Hepatocyte (in vitro differentiated cells): ENCODE measurements at regions not wholly inside any gene's neighbourhood (a gene's known extent, or its start where the extent isn't known, plus 50 kb on each side); places are given as distances from the start of the nearest gene placed in this dataset.

Experiments
- DNase-seq: peaks from one replicate; pipeline ENCODE4 v3.0.0-alpha.2; 2016; ENCODE audit warnings: low spot score
- H2AFZ ChIP-seq: fragments of 200-600 bp; sonication (generic); 2 replicates; pipeline ENCODE4 v1.6.0; 2016; ENCODE audit warnings: antibody characterized with exemption, mild to moderate bottlenecking
- H3K27ac ChIP-seq: fragments of 200-600 bp; sonication (generic); 2 replicates; pipeline ENCODE4 v1.5.1; 2016; ENCODE audit warnings: mild to moderate bottlenecking
- H3K27me3 ChIP-seq: fragments of 200-600 bp; sonication (generic); 2 replicates; pipeline ENCODE4 v1.6.1; 2016
- H3K36me3 ChIP-seq: fragments of 200-600 bp; sonication (generic); replicated peaks from 2 replicates; pipeline ENCODE4 v1.5.1; 2016; ENCODE audit warnings: low read depth; ENCODE audit not compliant: insufficient read depth
- H3K4me1 ChIP-seq: fragments of 200-600 bp; sonication (generic); 2 replicates; pipeline ENCODE4 v1.5.1; 2016; ENCODE audit warnings: mild to moderate bottlenecking, moderate library complexity; ENCODE audit not compliant: insufficient read depth
- H3K4me2 ChIP-seq: fragments of 200-600 bp; sonication (generic); 2 replicates; pipeline ENCODE4 v1.6.0; 2016
- H3K4me3 ChIP-seq: fragments of 200-600 bp; sonication (generic); 2 replicates; pipeline ENCODE4 v1.5.1; 2016; ENCODE audit warnings: mild to moderate bottlenecking
- H3K79me2 ChIP-seq: fragments of 200-600 bp; sonication (generic); 2 replicates; pipeline ENCODE4 v1.6.0; 2017; ENCODE audit warnings: mild to moderate bottlenecking
- H3K9me2 ChIP-seq: fragments of 200-600 bp; sonication (generic); replicated peaks from 2 replicates; pipeline ENCODE4 v1.6.0; 2017; ENCODE audit warnings: mild to moderate bottlenecking; ENCODE audit not compliant: insufficient read depth
- H3K9me3 ChIP-seq: fragments of 200-600 bp; sonication (generic); 2 replicates; pipeline ENCODE4 v1.5.1; 2016; ENCODE audit warnings: low read depth, mild to moderate bottlenecking
- H4K20me1 ChIP-seq: fragments of 200-600 bp; sonication (generic); 2 replicates; pipeline ENCODE4 v1.6.0; 2016; ENCODE audit warnings: mild to moderate bottlenecking; ENCODE audit not compliant: insufficient read depth, poor library complexity, severe bottlenecking
- CTCF ChIP-seq: fragments of 200-600 bp; sonication (generic); IDR thresholded peaks from 2 replicates; pipeline ENCODE4 v1.5.1; 2016; ENCODE audit warnings: antibody characterized with exemption, mild to moderate bottlenecking; ENCODE audit not compliant: poor library complexity
- EZH2 ChIP-seq: fragments of 200-600 bp; sonication (generic); IDR thresholded peaks from 2 replicates; pipeline ENCODE4 v1.6.1; 2016; ENCODE audit warnings: antibody characterized with exemption, mild to moderate bottlenecking, borderline replicate concordance
- EZH2phosphoT487 ChIP-seq: fragments of 200-600 bp; sonication (generic); IDR thresholded peaks from one replicate; pipeline ENCODE4 v1.6.1; 2018; ENCODE audit warnings: antibody characterized with exemption, mild to moderate bottlenecking, low read depth, moderate library complexity; ENCODE audit not compliant: unreplicated experiment, severe bottlenecking
- WGBS: methylation state at CpG from one replicate; pipeline ENCODE4 v1.1.6; 2016; ENCODE audit warnings: low lambda C conversion rate; ENCODE audit errors: missing lambda C conversion rate; 5-methylcytosine and 5-hydroxymethylcytosine counted together

GRCh38 chr13:80096383-80096782 lies 244.5 kb downstream of the SPRY2 start:
- Histone ChIP-seq H3K4me3 (no peak overlapping the region), H3K4me2 (no peak overlapping the region), H3K4me1 (no peaks in the 10 kb centered on the region), H3K27ac (no peak overlapping the region), H3K79me2 (no peaks in the 10 kb centered on the region), H3K9me2 (no peaks in the 10 kb centered on the region), H3K27me3 (no peaks in the 10 kb centered on the region), H3K36me3 (no peaks in the 10 kb centered on the region), H3K9me3 (no peaks in the 10 kb centered on the region), H2AFZ (no peak overlapping the region), H4K20me1 (no peaks in the 10 kb centered on the region)
- TF ChIP-seq EZH2 (no peak), CTCF (no peak), EZH2phosphoT487 (no peak)
- 49% methylated on average over 2 of the region's 2 CpGs for WGBS
- no peak for DNase-seq

- no peaks in the 10 kb centered on the region for H3K27me3 ChIP-seq
- no peaks in the 10 kb centered on the region for H4K20me1 ChIP-seq
- 79% methylated on average over 1 of the region's 1 CpG for WGBS
These were observed 246.4 kb downstream of the SPRY2 start for GRCh38 chr13:80094526-80094925.

GRCh38 chr13:80093888-80094287 lies 247.0 kb downstream of the SPRY2 start:
- Histone ChIP-seq H3K4me1 (no peaks in the 10 kb centered on the region), H3K27me3 (no peaks in the 10 kb centered on the region), H3K4me3 (no peak overlapping the region), H3K9me2 (no peaks in the 10 kb centered on the region), H3K4me2 (no peak overlapping the region), H4K20me1 (no peaks in the 10 kb centered on the region), H3K9me3 (no peaks in the 10 kb centered on the region), H3K36me3 (no peaks in the 10 kb centered on the region), H3K79me2 (no peaks in the 10 kb centered on the region), H2AFZ (no peak overlapping the region), H3K27ac (no peak overlapping the region)
- WGBS, result 93% methylated on average over 10 of the region's 10 CpGs
- TF ChIP-seq EZH2phosphoT487 (no peak), EZH2 (no peak), CTCF (no peak)
- DNase-seq, result no peak

More at GRCh38 chr13:80094526-80094925, 246.4 kb downstream of the SPRY2 start:
- Histone ChIP-seq H3K4me3 (no peak overlapping the region), H3K36me3 (no peaks in the 10 kb centered on the region), H3K79me2 (no peaks in the 10 kb centered on the region), H3K27ac (no peak overlapping the region), H3K9me2 (no peaks in the 10 kb centered on the region), H3K9me3 (no peaks in the 10 kb centered on the region), H3K4me2 (no peak overlapping the region), H3K4me1 (no peaks in the 10 kb centered on the region), H2AFZ (no peak overlapping the region)
- DNase-seq, result no peak
- no peak for TF ChIP-seq CTCF
- no peak for TF ChIP-seq EZH2phosphoT487
- TF ChIP-seq EZH2, result no peak

- peak overlapping the region; percentile 80 for H3K27ac ChIP-seq
- DNase-seq, result peak; percentile 32
These were observed 254.6 kb downstream of the SPRY2 start for GRCh38 chr13:80086304-80086721.

More at GRCh38 chr13:80086304-80086721, 254.6 kb downstream of the SPRY2 start:
- Histone ChIP-seq H3K9me2 (no peaks in the 10 kb centered on the region), H3K4me1 (peaks cover 8% of the 10 kb centered on the region), H3K9me3 (no peaks in the 10 kb centered on the region), H3K79me2 (no peaks in the 10 kb centered on the region), H4K20me1 (no peaks in the 10 kb centered on the region), H3K4me3 (no peak overlapping the region), H3K4me2 (no peak overlapping the region), H3K36me3 (no peaks in the 10 kb centered on the region), H2AFZ (no peak overlapping the region), H3K27me3 (no peaks in the 10 kb centered on the region)
- TF ChIP-seq EZH2phosphoT487, result no peak
- no peak for TF ChIP-seq EZH2
- no peak for TF ChIP-seq CTCF
- 69% methylated on average over 3 of the region's 3 CpGs for WGBS
